Panc1 (cell line): ENCODE measurements at regions not wholly inside any gene's neighbourhood (a gene's known extent, or its start where the extent isn't known, plus 50 kb on each side); places are given as distances from the start of the nearest gene placed in this dataset.

Experiments
- ATAC-seq: fragments of 200-7000 bp; cut with Tn5 transposase; 2 replicates; pipeline ENCODE4 v1.9.1; 2020; ENCODE audit warnings: mild to moderate bottlenecking, moderate library complexity
- BruUV-seq: library from RNA; stranded (reverse); fragments of 400-500 nt; replicated peaks from 2 replicates; lab custom pipeline; 2021; lab: Mats Ljungman, UMichigan
- CTCF ChIA-PET: fragments of 300-600 bp; sonication (Branson Sonifier 250); formaldehyde crosslinking; loops from one replicate; lab custom pipeline; 2022; ENCODE audit warnings: antibody characterized with exemption; lab: Charles Lee
- POLR2A ChIA-PET: fragments of 300-600 bp; sonication (Branson Sonifier 250); formaldehyde crosslinking; loops from one replicate; lab custom pipeline; 2022; ENCODE audit warnings: antibody characterized with exemption; lab: Charles Lee
- DNase-seq: peaks from one replicate; pipeline ENCODE4 v3.0.0-alpha.2; 2010; ENCODE audit warnings: low read depth, low spot score
- H3K27ac ChIP-seq: 2 replicates; pipeline ENCODE4 v1.5.1; 2011; ENCODE audit warnings: mild to moderate bottlenecking, low read length, inconsistent platforms
- H3K27me3 ChIP-seq: fragments of 200-500 bp; sonication (Bioruptor generic); 2 replicates; pipeline ENCODE4 v1.6.0; 2014; ENCODE audit warnings: low read length, inconsistent platforms; ENCODE audit not compliant: control insufficient read depth, insufficient read depth
- H3K36me3 ChIP-seq: fragments of 200-500 bp; sonication (Bioruptor generic); 2 replicates; pipeline ENCODE4 v1.5.1; 2014; ENCODE audit warnings: inconsistent platforms, mild to moderate bottlenecking, low read length, moderate library complexity; ENCODE audit not compliant: control insufficient read depth, insufficient read depth
- H3K4me1 ChIP-seq: 2 replicates; pipeline ENCODE4 v1.5.1; 2011; ENCODE audit warnings: inconsistent platforms, mild to moderate bottlenecking, low read length, moderate library complexity; ENCODE audit not compliant: control insufficient read depth, insufficient read depth
- H3K4me3 ChIP-seq, 2 experiments: 2 replicates each; pipeline ENCODE4 v1.5.1; 2011 to 2012; ENCODE audit warnings: low read depth in 2 of 2, low read length in 2 of 2, mild to moderate bottlenecking in 2 of 2, inconsistent platforms in 1 of 2, moderate library complexity in 1 of 2
- H3K9me3 ChIP-seq: fragments of 200-500 bp; sonication (Bioruptor generic); 2 replicates; pipeline ENCODE4 v1.5.1; 2014; ENCODE audit warnings: low read depth, mild to moderate bottlenecking, inconsistent platforms, low read length, moderate library complexity; ENCODE audit not compliant: control insufficient read depth, insufficient read depth
- CTCF ChIP-seq: fragments of 450-650 bp; IDR thresholded peaks from 2 replicates; pipeline ENCODE4 v1.5.1; 2017; ENCODE audit warnings: mild to moderate bottlenecking
- POLR2AphosphoS5 ChIP-seq: IDR thresholded peaks from 2 replicates; pipeline ENCODE4 v1.6.1; 2012; ENCODE audit warnings: mild to moderate bottlenecking, low read depth, low read length, moderate library complexity
- REST ChIP-seq, 2 experiments: IDR thresholded peaks; 2 replicates each; pipeline ENCODE4 v1.6.1; 2011 to 2012; ENCODE audit warnings: low read depth in 2 of 2, control low read depth in 1 of 2, low read length in 1 of 2, mild to moderate bottlenecking in 1 of 2, moderate library complexity in 1 of 2; ENCODE audit not compliant: insufficient read depth in 1 of 2
- SIN3A ChIP-seq: IDR thresholded peaks from 2 replicates; pipeline ENCODE4 v1.6.1; 2012; ENCODE audit warnings: low read depth, mild to moderate bottlenecking, low read length, moderate library complexity, borderline replicate concordance; ENCODE audit not compliant: insufficient read depth
- TCF7L2 ChIP-seq: IDR thresholded peaks from 2 replicates; pipeline ENCODE4 v1.6.1; 2011; ENCODE audit warnings: mild to moderate bottlenecking, low read depth, low read length, inconsistent platforms
- in situ Hi-C: cut with HindIII; loops from 2 replicates; pipeline ENCODE4 v1.10.0; 2016; ENCODE audit warnings: low sequenced_read_pairs, low pct_unique_long_range_greater_than_20kb
- intact Hi-C: fragments of 100-400 bp; cut with micrococcal nuclease; formaldehyde crosslinking; loops from one replicate; pipeline ENCODE4 v1.10.0; 2022; ENCODE audit not compliant: unreplicated experiment

- DNase-seq, result no peak
- CTCF ChIA-PET, result no interaction called here
- no peak overlapping the region for H3K27ac ChIP-seq
- H3K4me3 ChIP-seq, result no peak overlapping the region
- no peaks in the 10 kb centered on the region for H3K27me3 ChIP-seq
- H3K9me3 ChIP-seq, result no peaks in the 10 kb centered on the region
- in situ Hi-C loops, result no loop called here
- no peak for ATAC-seq
- intact Hi-C loops, result no loop called here
- no TSS peak for BruUV-seq
- TF ChIP-seq POLR2AphosphoS5 (no peak), TCF7L2 (no peak), SIN3A (no peak), REST (IDR thresholded peaks at IDR 0.05; ENCODE audit: insufficient read depth in 1 of 2, low read depth in 2 of 2, low read length in 1 of 2) (no peak), CTCF (no peak)
- no peaks in the 10 kb centered on the region for H3K4me1 ChIP-seq
- no peaks in the 10 kb centered on the region for H3K36me3 ChIP-seq
- POLR2A ChIA-PET, result no interaction called here
These were observed 285.7 kb downstream of the TBL1XR1 start for GRCh38 chr3:176911579-176911978.

GRCh38 chr3:176909044-176909443 lies 288.2 kb downstream of the TBL1XR1 start:
- CTCF ChIA-PET, result no interaction called here
- H3K4me1 ChIP-seq, result no peaks in the 10 kb centered on the region

More at GRCh38 chr3:176909044-176909443, 288.2 kb downstream of the TBL1XR1 start:
- ATAC-seq (peak; percentile 30; the same call in 1 of the 2 replicates), DNase-seq (no peak)
- intact Hi-C loops (no loop called here), in situ Hi-C loops (no loop called here)
- Histone ChIP-seq H3K27me3 (no peaks in the 10 kb centered on the region), H3K27ac (no peak overlapping the region), H3K36me3 (no peaks in the 10 kb centered on the region), H3K9me3 (no peaks in the 10 kb centered on the region), H3K4me3 (no peak overlapping the region)
- BruUV-seq, result no TSS peak
- no peak for TF ChIP-seq CTCF
- TF ChIP-seq POLR2AphosphoS5, result no peak
- no peak for TF ChIP-seq TCF7L2
- TF ChIP-seq SIN3A, result no peak
- TF ChIP-seq REST (IDR thresholded peaks at IDR 0.05; ENCODE audit: insufficient read depth in 1 of 2, low read depth in 2 of 2, low read length in 1 of 2), result no peak
- POLR2A ChIA-PET, result no interaction called here
